SU-DHL-6 (cell line): ENCODE measurements at regions not wholly inside any gene's neighbourhood (a gene's known extent, or its start where the extent isn't known, plus 50 kb on each side); places are given as distances from the start of the nearest gene placed in this dataset.

Source experiments
- H2AFZ ChIP-seq: fragments of 200-600 bp; sonication (generic); 2 replicates; pipeline ENCODE4 v1.6.1; 2014; ENCODE audit warnings: low read depth, mild to moderate bottlenecking, moderate library complexity, mixed read lengths, antibody characterized with exemption, low read length; ENCODE audit not compliant: severe bottlenecking
- H3F3A ChIP-seq: fragments of 200-600 bp; shearing (Covaris generic); 2 replicates; pipeline ENCODE4 v1.6.0; 2016; ENCODE audit warnings: antibody characterized with exemption, mild to moderate bottlenecking; ENCODE audit not compliant: insufficient read depth
- H3K27ac ChIP-seq: fragments of 200-600 bp; sonication (generic); 2 replicates; pipeline ENCODE4 v1.5.1; 2016; ENCODE audit warnings: low read depth, mild to moderate bottlenecking, low read length, moderate library complexity, mixed read lengths
- H3K27me3 ChIP-seq: fragments of 200-600 bp; sonication (generic), shearing (Covaris generic); 2 replicates; pipeline ENCODE4 v1.6.0; 2014; ENCODE audit warnings: mild to moderate bottlenecking, low read length
- H3K36me3 ChIP-seq: fragments of 200-600 bp; sonication (generic); 2 replicates; pipeline ENCODE4 v1.6.1; 2014; ENCODE audit warnings: mild to moderate bottlenecking, low read length, mixed read lengths
- H3K4me2 ChIP-seq: fragments of 300-600, 200-600 bp; shearing (Covaris generic), sonication (generic); 2 replicates; pipeline ENCODE4 v1.6.0; 2014; ENCODE audit warnings: low read length, low read depth, mild to moderate bottlenecking; ENCODE audit not compliant: poor library complexity, severe bottlenecking
- H3K4me3 ChIP-seq: fragments of 200-600 bp; sonication (generic); 2 replicates; pipeline ENCODE4 v1.5.1; 2014; ENCODE audit warnings: antibody characterized with exemption, low read length, mild to moderate bottlenecking, mixed read lengths; ENCODE audit not compliant: insufficient read depth, poor library complexity, severe bottlenecking
- H3K79me2 ChIP-seq: fragments of 200-600 bp; sonication (generic); 2 replicates; pipeline ENCODE4 v1.6.1; 2014; ENCODE audit warnings: mild to moderate bottlenecking, low read length, moderate library complexity; ENCODE audit not compliant: insufficient read depth
- H3K9ac ChIP-seq: fragments of 200-600 bp; sonication (generic); 2 replicates; pipeline ENCODE4 v1.7.0; 2014; ENCODE audit warnings: mild to moderate bottlenecking, low read length
- H3K9me2 ChIP-seq: fragments of 200-600 bp; sonication (generic); replicated peaks from 2 replicates; pipeline ENCODE4 v1.6.1; 2014; ENCODE audit warnings: low read length; ENCODE audit not compliant: insufficient read depth
- H3K9me3 ChIP-seq: fragments of 200-600 bp; sonication (generic); 2 replicates; pipeline ENCODE4 v1.6.1; 2014; ENCODE audit warnings: low read length, mixed read lengths; ENCODE audit not compliant: insufficient read depth
- H4K20me1 ChIP-seq: fragments of 200-600 bp; sonication (generic); 2 replicates; pipeline ENCODE4 v1.6.1; 2014; ENCODE audit warnings: low read depth, mild to moderate bottlenecking, antibody characterized with exemption, low read length, moderate library complexity, mixed read lengths
- CTCF ChIP-seq: fragments of 200-600 bp; sonication (generic); IDR thresholded peaks from one replicate; pipeline ENCODE4 v1.5.1; 2017; ENCODE audit warnings: antibody characterized with exemption, mild to moderate bottlenecking, low read length, moderate library complexity; ENCODE audit not compliant: insufficient read depth, poor library complexity, severe bottlenecking
- EZH2phosphoT487 ChIP-seq: fragments of 200-600 bp; sonication (generic), shearing (Covaris generic); conservative IDR thresholded peaks from 2 replicates; pipeline ENCODE4 v1.6.1; 2018; ENCODE audit warnings: mild to moderate bottlenecking, antibody characterized with exemption, low read length, moderate library complexity, mixed read lengths

GRCh38 chr15:55008421-55008820 lies 188.3 kb downstream of the RSL24D1 start:
- no peaks in the 10 kb centered on the region for H4K20me1 ChIP-seq
- no peak overlapping the region for H3K4me2 ChIP-seq
- no peaks in the 10 kb centered on the region for H3K79me2 ChIP-seq
- H3K9me2 ChIP-seq, result no peaks in the 10 kb centered on the region
- no peaks in the 10 kb centered on the region for H3K27me3 ChIP-seq
- no peaks in the 10 kb centered on the region for H3K9me3 ChIP-seq
- no peak overlapping the region for H2AFZ ChIP-seq
- no peak overlapping the region for H3K9ac ChIP-seq
- no peak overlapping the region for H3K4me3 ChIP-seq
- no peaks in the 10 kb centered on the region for H3K36me3 ChIP-seq
- no peaks in the 10 kb centered on the region for H3F3A ChIP-seq
- H3K27ac ChIP-seq, result no peak overlapping the region
- TF ChIP-seq CTCF (no peak), EZH2phosphoT487 (no peak)

- no peaks in the 10 kb centered on the region for H3K27me3 ChIP-seq
- H3K4me2 ChIP-seq, result no peak overlapping the region
Measured at GRCh38 chr15:55007561-55007960, 189.2 kb downstream of the RSL24D1 start.

GRCh38 chr15:55005679-55006078 lies 191.1 kb downstream of the RSL24D1 start:
- Histone ChIP-seq H3K27me3 (no peaks in the 10 kb centered on the region), H3K9ac (no peak overlapping the region), H3K9me2 (no peaks in the 10 kb centered on the region), H4K20me1 (no peaks in the 10 kb centered on the region), H2AFZ (no peak overlapping the region), H3K9me3 (no peaks in the 10 kb centered on the region), H3K4me2 (no peak overlapping the region), H3F3A (no peaks in the 10 kb centered on the region), H3K4me3 (no peak overlapping the region), H3K79me2 (no peaks in the 10 kb centered on the region), H3K27ac (no peak overlapping the region), H3K36me3 (no peaks in the 10 kb centered on the region)
- TF ChIP-seq CTCF (no peak), EZH2phosphoT487 (no peak)

More at GRCh38 chr15:55007561-55007960, 189.2 kb downstream of the RSL24D1 start:
- H3K9me2 ChIP-seq, result no peaks in the 10 kb centered on the region
- H3K27ac ChIP-seq, result no peak overlapping the region
- no peak for TF ChIP-seq EZH2phosphoT487
- TF ChIP-seq CTCF, result no peak
- no peaks in the 10 kb centered on the region for H3F3A ChIP-seq
- H4K20me1 ChIP-seq, result no peaks in the 10 kb centered on the region
- no peaks in the 10 kb centered on the region for H3K79me2 ChIP-seq
- H3K36me3 ChIP-seq, result no peaks in the 10 kb centered on the region
- no peak overlapping the region for H3K9ac ChIP-seq
- H3K9me3 ChIP-seq, result no peaks in the 10 kb centered on the region
- no peak overlapping the region for H2AFZ ChIP-seq
- H3K4me3 ChIP-seq, result no peak overlapping the region
